AG20443 (cell line): ENCODE measurements at regions not wholly inside any gene's neighbourhood (a gene's known extent, or its start where the extent isn't known, plus 50 kb on each side); places are given as distances from the start of the nearest gene placed in this dataset.

Source experiments
- DNase-seq: peaks from one replicate; pipeline ENCODE4 v3.0.0; 2012; ENCODE audit warnings: low spot score, mixed read lengths

- no peak for DNase-seq
Observed at GRCh38 chr15:98202256-98202655, 241.8 kb downstream of the ARRDC4 start.

- DNase-seq: no peak
Observed at GRCh38 chr15:98203872-98204660, 243.6 kb downstream of the ARRDC4 start.

- DNase-seq: no peak
Observed at GRCh38 chr15:98207928-98208327, 247.4 kb downstream of the ARRDC4 start.

DNA sequence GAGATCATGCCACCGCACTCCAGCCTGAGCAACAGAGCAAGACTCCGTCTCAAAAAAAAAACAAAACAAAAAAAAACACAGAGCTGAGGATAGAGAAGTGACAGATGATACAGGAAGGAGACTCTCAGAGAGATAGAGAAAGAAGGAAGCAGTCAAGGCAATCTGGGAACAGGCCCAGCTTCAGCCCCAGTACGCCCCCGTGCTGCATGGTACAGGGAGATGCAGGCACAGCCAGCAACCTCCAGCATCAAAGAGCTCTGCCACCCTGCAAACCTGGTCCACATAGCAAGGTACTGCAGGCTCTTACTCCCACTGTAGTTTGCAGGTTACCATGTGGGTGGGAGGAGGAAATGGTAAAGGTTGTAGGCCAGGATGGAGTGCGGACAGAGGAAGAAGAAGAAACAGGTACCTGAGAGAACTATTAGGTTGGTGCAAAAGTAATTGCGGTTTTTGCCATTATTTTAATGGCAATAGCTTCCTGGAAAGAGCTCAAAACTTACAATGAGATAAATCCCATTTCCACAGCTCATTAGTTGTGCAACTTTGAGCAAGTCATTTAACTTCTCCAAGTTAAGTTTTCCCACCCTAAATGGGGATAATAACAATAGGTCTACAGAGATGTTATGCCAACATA, 253.0 kb downstream of the ARRDC4 start:
- DNase-seq: no peak

- DNase-seq: no peak
Observed at GRCh38 chr15:98216166-98216565, 255.7 kb downstream of the ARRDC4 start.

GRCh38 chr15:98217356-98217755, 256.9 kb downstream of the ARRDC4 start:
- no peak for DNase-seq

- DNase-seq: no peak
Observed at GRCh38 chr15:98221144-98221543, 260.6 kb downstream of the ARRDC4 start.

- DNase-seq: no peak
Observed at GRCh38 chr15:98221577-98221976, 261.1 kb downstream of the ARRDC4 start.

DNA sequence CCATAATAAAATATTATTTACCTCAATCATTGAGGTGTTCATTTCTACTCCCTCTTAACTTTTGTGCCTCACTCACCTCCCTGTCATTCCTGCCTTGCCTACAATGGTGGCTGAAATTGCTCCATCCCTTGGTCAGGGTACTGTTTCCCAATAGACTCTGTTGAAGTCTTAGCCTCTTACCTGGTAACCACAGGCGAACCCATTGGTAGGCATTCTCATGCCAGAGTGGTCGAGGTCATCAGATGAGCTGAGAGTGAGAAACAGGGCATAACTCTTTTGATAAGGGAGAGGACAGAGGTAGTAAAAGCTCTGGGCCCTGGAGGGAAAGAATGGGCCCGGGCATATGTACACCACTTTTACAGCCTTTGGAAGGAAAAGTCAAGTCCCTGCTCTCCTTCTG, 265.6 kb downstream of the ARRDC4 start:
- DNase-seq: no peak

DNA sequence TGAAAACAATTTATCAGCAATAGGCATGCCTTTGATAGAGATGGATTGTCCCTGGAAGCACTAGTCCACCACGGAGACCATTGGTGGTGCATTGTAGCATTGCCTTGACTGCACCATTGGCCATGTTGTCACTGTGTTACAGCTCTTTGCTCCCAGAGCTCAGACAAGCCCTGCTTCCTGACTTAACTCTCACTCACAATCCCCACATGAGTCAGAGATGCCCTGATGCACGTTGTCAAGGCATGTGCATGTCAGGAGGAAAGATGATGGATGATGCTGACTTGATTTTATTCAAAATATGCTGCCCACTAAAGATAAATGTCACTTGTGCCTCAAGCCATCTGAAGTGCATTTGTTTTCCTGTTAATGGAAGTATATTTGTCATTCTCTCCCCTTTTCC, 266.1 kb downstream of the ARRDC4 start:
- DNase-seq: no peak

- DNase-seq: no peak
Observed at GRCh38 chr15:98228846-98229245, 268.3 kb downstream of the ARRDC4 start.

GRCh38 chr15:98230975-98231374, 270.5 kb downstream of the ARRDC4 start:
- no peak for DNase-seq

DNA sequence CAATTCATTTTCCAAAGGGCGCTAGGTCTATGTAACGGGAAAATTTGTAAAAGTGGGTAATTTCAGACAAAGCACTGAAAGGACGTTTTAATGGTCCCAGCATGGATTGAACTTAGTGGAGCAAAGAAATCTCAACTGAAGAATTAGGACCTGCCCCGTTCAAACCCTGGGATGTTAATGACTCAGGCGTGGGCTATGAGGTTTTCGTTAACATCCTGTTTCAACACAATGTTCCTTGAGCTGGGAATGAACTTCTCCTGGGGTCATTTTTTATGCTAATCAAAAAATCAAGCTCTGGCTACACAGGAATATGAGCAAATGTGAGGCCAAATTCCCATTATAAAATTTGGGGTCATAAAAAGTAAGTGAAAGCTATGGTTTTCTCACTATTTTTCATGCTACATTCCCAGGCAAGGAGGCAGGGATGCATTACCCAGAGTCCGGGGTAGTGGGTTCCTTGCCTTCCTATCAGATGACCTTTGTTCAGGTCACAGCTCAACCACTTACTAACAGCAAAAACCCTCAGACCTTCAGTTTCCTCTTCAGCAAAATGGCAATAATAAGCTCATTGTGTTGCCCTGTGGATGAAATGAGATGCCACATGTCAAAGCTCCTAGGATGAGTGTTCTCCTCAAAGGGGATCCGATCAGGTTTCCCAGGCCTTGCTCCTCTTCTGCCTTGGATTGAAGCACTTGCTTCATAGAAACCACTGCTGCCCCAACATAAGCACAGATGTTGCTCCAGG, 271.4 kb downstream of the ARRDC4 start:
- peak; percentile 18 for DNase-seq

- no peak for DNase-seq
Observed at GRCh38 chr15:98232761-98233160, 272.3 kb downstream of the ARRDC4 start.

GRCh38 chr15:98233873-98234272, 273.4 kb downstream of the ARRDC4 start:
- DNase-seq: no peak

DNA sequence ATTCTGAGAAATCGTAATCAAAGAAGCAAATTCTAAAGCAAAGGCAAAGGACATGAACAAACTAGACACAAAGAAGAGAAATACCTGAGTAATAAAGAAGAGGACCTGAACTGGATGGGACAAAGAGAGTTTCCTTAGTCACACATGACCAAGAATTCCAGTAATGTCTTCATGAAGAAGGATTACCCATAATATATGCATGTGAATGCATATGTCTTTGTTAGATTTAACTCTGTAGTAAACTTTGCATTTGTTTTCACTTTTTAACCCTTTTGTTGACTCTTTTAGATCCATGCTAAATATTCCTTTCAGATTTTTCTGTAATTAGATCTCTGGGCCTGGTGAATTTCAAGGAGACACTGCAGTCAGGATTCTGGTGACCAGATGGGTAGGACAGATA, 279.8 kb downstream of the ARRDC4 start:
- DNase-seq: no peak

DNA sequence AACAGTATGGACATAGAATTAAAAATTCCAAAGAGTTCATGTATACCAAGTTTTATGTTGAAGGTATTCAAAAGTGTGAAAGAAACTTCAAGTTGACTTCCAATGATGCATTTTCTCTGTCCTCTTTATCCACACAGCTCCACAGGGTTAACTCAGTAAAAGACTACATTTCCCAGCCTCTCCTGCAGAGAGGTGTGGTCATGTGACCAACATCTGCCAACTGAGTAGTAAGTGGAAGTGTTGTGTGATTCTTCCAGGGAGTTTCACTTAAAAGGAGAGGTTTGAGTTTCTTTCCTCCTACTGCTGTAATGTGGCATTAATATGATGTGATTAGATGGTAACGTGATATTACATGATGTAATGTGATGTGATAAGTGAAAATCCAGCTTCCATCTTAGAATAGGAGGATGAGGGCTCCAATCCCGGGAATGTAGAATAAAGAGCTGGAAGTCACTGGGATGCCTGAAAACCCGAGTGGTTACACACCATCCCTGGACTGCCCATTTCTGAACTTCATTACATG, 280.6 kb downstream of the ARRDC4 start:
- DNase-seq: no peak

DNA sequence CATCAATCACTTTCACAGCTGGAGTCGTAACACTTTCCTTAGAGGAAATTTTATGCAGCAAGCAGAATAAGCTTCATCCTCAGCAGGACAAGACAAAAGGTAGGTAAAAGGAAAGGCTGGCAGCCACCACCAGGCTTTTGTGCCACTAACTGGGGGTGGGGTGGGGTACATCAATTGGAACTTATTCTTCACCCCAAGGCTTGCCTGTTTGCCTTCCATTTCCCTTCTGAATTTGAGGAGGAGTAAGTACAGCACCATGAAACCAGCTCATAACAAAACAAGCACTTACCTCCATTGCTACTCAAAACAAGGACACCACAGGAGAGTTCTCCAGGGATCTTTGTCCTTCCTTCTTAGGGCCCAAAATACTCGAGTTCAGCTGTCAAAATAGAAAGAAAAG, 296.8 kb downstream of the ARRDC4 start:
- no peak for DNase-seq

GRCh38 chr15:98263787-98264186, 303.3 kb downstream of the ARRDC4 start:
- no peak for DNase-seq

GRCh38 chr15:98266295-98266694, 305.8 kb downstream of the ARRDC4 start:
- DNase-seq: no peak

- no peak for DNase-seq
Observed at GRCh38 chr15:98268163-98268562, 307.7 kb downstream of the ARRDC4 start.

DNA sequence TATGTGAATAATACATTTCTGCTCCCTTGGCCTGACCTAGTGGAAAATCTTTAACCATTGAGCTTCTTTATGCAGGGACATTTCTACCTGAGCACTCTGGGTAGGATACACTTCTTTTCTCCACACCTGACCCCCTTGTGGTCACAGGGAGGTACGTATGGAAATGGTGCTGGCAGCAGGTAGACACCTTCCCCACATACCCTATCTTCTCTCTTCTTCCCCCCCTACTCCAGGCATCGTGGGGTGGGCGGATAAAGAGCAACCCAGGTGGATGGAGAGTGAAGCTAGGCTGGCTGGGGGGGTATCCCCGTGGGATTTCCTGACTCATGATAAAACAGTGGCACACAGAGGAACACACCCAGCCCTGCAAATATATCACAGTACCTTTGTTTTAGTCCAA, 312.1 kb downstream of the ARRDC4 start:
- no peak for DNase-seq

- no peak for DNase-seq
Observed at GRCh38 chr15:98276018-98276417, 315.5 kb downstream of the ARRDC4 start.
